ENCODE measurements at regions not wholly inside any gene's neighbourhood (a gene's known extent, or its start where the extent isn't known, plus 50 kb on each side); places are given as distances from the start of the nearest gene placed in this dataset.

GRCh38 chr15:93205413-93205812 lies 116.4 kb upstream of the RGMA start:
- DNase-seq (ENCODE audit: low read depth, low spot score) = no peak

DNA sequence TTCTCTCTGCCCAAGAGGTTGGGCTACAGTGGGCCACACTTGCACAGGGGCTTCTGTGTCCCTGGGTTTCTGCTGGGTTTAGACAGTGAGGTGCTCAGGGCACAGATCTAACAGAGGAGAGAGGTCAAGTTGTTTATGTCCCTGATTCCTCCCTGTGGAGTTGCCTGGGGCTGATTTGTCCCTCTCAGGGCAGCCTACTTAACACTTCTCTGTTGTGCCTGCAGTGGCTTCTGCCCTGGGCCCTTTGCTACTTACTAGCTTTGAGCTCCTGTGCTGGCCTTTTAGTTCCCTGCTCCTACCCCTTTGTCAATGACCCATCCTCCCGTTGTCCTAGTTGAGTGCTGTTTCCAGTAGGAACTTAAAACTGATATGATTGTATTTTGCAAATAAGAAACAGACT lies 114.0 kb upstream of the RGMA start:
- peak; percentile 89 for DNase-seq (ENCODE audit: low read depth, low spot score)

- peak; percentile 48 for DNase-seq (ENCODE audit: low read depth, low spot score)
Observed at GRCh38 chr15:93202405-93202804, 113.4 kb upstream of the RGMA start.

- DNase-seq (ENCODE audit: low read depth, low spot score) = no peak
Observed at GRCh38 chr15:93201940-93202339, 112.9 kb upstream of the RGMA start.

GRCh38 chr15:93200837-93201226 lies 111.8 kb upstream of the RGMA start:
- no peak for DNase-seq (ENCODE audit: low read depth, low spot score)

- peak; percentile 79 for DNase-seq (ENCODE audit: low read depth, low spot score)
Observed at GRCh38 chr15:93200081-93200836, 111.2 kb upstream of the RGMA start.

GRCh38 chr15:93196135-93196670 lies 107.2 kb upstream of the RGMA start:
- DNase-seq (ENCODE audit: low read depth, low spot score) = peak; percentile 88

- no peak for DNase-seq (ENCODE audit: low read depth, low spot score)
Observed at GRCh38 chr15:93195109-93195508, 106.1 kb upstream of the RGMA start.

DNA sequence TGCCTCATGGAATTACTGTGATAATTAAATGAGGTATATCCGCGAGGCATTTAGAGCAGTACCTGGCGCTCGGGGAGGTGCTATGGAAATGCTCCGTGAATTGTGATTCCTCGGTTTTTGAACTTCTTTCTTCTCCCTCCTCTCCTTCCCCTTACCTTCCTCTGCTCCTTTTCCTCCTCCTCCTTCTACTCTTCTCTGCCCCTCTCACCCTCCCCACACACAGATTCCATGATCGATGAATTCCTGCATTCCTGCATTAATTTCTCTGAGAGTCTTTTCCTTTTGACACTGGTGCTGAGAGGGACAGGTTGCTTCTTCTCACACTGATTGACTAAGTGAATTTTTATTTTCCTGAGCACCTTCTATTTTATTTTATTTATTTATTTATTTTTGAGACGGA lies 101.2 kb upstream of the RGMA start:
- DNase-seq (ENCODE audit: low read depth, low spot score) = no peak

GRCh38 chr15:93189561-93189960 lies 100.5 kb upstream of the RGMA start:
- peak; percentile 63 for DNase-seq (ENCODE audit: low read depth, low spot score)

- no peak for DNase-seq (ENCODE audit: low read depth, low spot score)
Observed at GRCh38 chr15:93188236-93188635, 99.2 kb upstream of the RGMA start.

- DNase-seq (ENCODE audit: low read depth, low spot score) = no peak
Observed at GRCh38 chr15:93185796-93186195, 96.8 kb upstream of the RGMA start.

DNA sequence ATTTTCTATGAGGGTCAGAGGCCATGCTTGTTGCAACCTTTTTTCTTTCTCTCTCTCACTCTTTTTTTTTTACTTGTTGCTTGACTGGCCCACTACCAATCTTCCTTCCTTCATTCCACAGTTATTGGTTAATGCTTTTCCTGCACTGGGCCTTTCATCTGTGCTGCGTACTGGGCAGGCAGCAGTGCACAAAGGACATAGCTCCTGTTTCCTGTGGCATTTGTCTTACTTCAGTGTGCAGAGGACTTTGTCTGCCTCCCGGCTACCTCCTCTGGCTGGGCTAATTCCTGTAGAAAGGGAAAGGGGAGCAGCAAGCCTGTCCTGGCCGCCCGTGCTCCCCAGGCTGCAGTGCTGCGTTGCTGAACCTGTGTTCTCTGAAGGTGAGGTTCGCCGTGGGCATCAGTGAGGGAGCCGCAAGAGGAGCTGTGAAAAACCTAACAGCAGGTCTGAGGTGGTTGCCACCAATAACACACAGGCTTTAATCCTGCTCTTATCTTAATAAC lies 93.7 kb upstream of the RGMA start:
- DNase-seq (ENCODE audit: low read depth, low spot score) = no peak

GRCh38 chr15:93180656-93181055 lies 91.6 kb upstream of the RGMA start:
- DNase-seq (ENCODE audit: low read depth, low spot score) = peak; percentile 87

DNA sequence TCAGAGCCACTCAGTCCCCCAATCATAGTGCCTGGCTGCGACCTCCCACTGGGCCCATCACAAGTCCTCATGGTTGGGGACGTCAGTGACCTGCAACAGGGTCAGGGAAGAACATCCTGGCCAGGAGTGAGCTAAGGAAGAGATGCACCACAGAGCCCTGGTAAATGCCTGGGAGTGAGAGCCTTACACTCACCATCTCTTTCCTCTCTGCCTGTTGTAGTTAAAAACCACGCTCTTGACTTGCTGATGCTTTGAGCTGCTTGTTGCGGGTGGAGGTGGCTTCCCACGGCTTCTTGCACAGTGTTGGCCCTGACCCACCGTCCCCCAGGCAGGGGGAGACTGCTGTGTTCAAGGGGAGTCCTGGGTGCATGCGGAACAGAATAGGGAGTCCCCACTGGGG lies 91.1 kb upstream of the RGMA start:
- DNase-seq (ENCODE audit: low read depth, low spot score) = no peak

GRCh38 chr15:93179700-93180102 lies 90.7 kb upstream of the RGMA start:
- peak; percentile 57 for DNase-seq (ENCODE audit: low read depth, low spot score)

DNA sequence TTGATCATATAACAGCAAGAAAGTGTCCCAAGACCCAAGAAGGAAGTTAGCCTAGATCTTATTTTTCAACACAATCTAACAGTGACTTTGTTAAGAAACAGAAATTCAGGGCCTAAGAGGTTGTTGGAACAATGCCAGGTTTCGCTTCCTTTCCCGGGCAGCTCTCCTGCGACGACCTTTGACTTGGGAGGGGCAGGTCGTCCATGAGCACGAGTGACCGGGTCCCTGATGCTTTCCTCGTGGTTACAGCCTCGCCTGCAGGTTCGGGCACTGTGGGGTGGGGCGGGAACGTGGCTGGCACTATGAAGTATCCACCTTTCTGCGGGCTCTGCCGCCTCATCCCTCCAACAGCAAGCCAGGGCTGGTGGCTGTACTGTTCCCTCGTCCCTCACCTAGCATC lies 90.1 kb upstream of the RGMA start:
- no peak for DNase-seq (ENCODE audit: low read depth, low spot score)

DNA sequence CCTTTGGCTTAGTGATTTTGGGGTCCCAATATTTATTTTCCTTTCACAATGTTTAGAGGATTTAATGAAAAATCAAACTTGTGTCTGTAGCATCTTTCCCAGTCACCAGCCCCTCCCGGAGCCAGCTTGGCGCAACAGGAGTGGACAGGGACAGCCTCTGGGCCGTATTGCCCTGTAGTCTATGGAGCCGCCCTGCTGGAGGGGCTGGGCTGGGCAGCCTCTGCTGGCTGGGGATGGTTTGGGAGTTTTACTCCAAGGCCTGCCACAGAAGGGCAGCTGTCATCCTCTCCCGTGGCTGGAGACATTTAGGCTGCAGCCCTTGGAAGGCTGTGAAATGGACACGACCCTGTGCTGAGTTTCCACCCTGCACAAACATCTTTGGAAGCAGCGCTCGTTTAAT lies 89.4 kb upstream of the RGMA start:
- no peak for DNase-seq (ENCODE audit: low read depth, low spot score)

- DNase-seq (ENCODE audit: low read depth, low spot score) = no peak
Observed at GRCh38 chr15:93176065-93176464, 87.1 kb upstream of the RGMA start.

- DNase-seq (ENCODE audit: low read depth, low spot score) = no peak
Observed at GRCh38 chr15:93174836-93175235, 85.8 kb upstream of the RGMA start.

- no peak for DNase-seq (ENCODE audit: low read depth, low spot score)
Observed at GRCh38 chr15:93173369-93173768, 84.4 kb upstream of the RGMA start.

GRCh38 chr15:93171476-93171875 lies 82.5 kb upstream of the RGMA start:
- no peak for DNase-seq (ENCODE audit: low read depth, low spot score)

GRCh38 chr15:93170329-93170728 lies 81.3 kb upstream of the RGMA start:
- no peak for DNase-seq (ENCODE audit: low read depth, low spot score)

DNA sequence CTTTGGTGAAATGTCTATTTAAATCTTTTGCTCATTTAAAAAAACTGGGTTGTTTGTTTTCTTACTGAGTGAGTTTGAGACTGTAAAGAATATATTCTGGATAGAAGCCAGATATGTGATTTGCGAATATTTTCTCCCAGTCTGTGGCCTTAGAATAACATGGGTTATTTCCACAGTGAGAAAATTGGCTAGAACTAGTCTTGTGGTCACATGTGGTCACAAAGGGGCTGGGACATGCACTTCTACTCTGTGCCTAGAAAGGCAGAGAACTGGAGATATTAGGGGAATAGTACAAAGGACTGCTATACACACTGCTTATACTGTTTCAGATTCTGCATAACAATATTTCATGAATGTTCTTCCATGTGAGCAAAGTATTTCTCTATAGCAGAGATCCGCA lies 79.9 kb upstream of the RGMA start:
- DNase-seq (ENCODE audit: low read depth, low spot score) = no peak

Measured in ELF-1 (cell line).